Epidermal melanocyte (primary cell): ENCODE measurements at regions not wholly inside any gene's neighbourhood (a gene's known extent, or its start where the extent isn't known, plus 50 kb on each side); places are given as distances from the start of the nearest gene placed in this dataset.
"Not testable (repeated sequence)": the region's sequence is repeated elsewhere in the genome, so short reads cannot be mapped to it uniquely, and the experiment has no call there.

Experiments used
- DNase-seq: peaks from one replicate; pipeline ENCODE4 v3.0.0; 2011; ENCODE audit warnings: low spot score; ENCODE audit not compliant: insufficient read length

GRCh38 chr3:137588871-137589270 is 175.2 kb upstream of the SOX14 start:
- no peak for DNase-seq

GRCh38 chr3:137595415-137595814 is 168.7 kb upstream of the SOX14 start:
- not testable (repeated sequence) for DNase-seq

- no peak for DNase-seq
These were observed 153.4 kb upstream of the SOX14 start for GRCh38 chr3:137610723-137611122.

- DNase-seq = no peak
These were observed 151.8 kb upstream of the SOX14 start for GRCh38 chr3:137612291-137612690.

GRCh38 chr3:137615659-137616418 is 148.3 kb upstream of the SOX14 start:
- no peak for DNase-seq

GRCh38 chr3:137641879-137642704 is 122.0 kb upstream of the SOX14 start:
- no peak for DNase-seq

GRCh38 chr3:137642831-137643230 is 121.3 kb upstream of the SOX14 start:
- no peak for DNase-seq

- DNase-seq = no peak
These were observed 116.9 kb upstream of the SOX14 start for GRCh38 chr3:137647179-137647578.

GRCh38 chr3:137669519-137670060 is 94.5 kb upstream of the SOX14 start:
- no peak for DNase-seq

GRCh38 chr3:137687181-137687879 is 76.8 kb upstream of the SOX14 start:
- no peak for DNase-seq

GRCh38 chr3:137692803-137693431 is 71.2 kb upstream of the SOX14 start:
- no peak for DNase-seq

GRCh38 chr3:137693791-137694190 is 70.3 kb upstream of the SOX14 start:
- no peak for DNase-seq

GRCh38 chr3:137694836-137695235 is 69.3 kb upstream of the SOX14 start:
- DNase-seq = no peak

- DNase-seq = no peak
These were observed 68.8 kb upstream of the SOX14 start for GRCh38 chr3:137695351-137695750.

GRCh38 chr3:137709011-137709601 is 55.0 kb upstream of the SOX14 start:
- no peak for DNase-seq

GRCh38 chr3:137713965-137714364 is 50.1 kb upstream of the SOX14 start:
- DNase-seq = not testable (repeated sequence)
